DOHH2 (cell line): ENCODE measurements at regions not wholly inside any gene's neighbourhood (a gene's known extent, or its start where the extent isn't known, plus 50 kb on each side); places are given as distances from the start of the nearest gene placed in this dataset.

Experiments used
- CTCF ChIP-seq: fragments of 200-600 bp; sonication (generic); IDR thresholded peaks from one replicate; pipeline ENCODE4 v1.5.1; 2014; ENCODE audit warnings: antibody characterized with exemption, mild to moderate bottlenecking, low read depth, low read length; ENCODE audit not compliant: poor library complexity, severe bottlenecking
- EZH2phosphoT487 ChIP-seq: fragments of 200-600 bp; sonication (generic); IDR thresholded peaks from 2 replicates; pipeline ENCODE4 v1.6.1; 2017; ENCODE audit warnings: borderline replicate concordance, mild to moderate bottlenecking, antibody characterized with exemption, low read length, moderate library complexity, mixed read lengths

- TF ChIP-seq CTCF (no peak), EZH2phosphoT487 (no peak)
Measured at GRCh38 chr4:115315182-115315581, 201.8 kb upstream of the NDST4 start.
